ENCODE measurements at regions not wholly inside any gene's neighbourhood (a gene's known extent, or its start where the extent isn't known, plus 50 kb on each side); places are given as distances from the start of the nearest gene placed in this dataset.

GRCh38 chr5:1670351-1670750, 129.3 kb downstream of the MRPL36 start:
- no peak for ATAC-seq
- DNase-seq (ENCODE audit: low read depth, low spot score): no peak
- no peak overlapping the region for H3K4me3 ChIP-seq
- no peak overlapping the region for H3K4me2 ChIP-seq (ENCODE audit: control insufficient read depth, insufficient read depth)
- no peaks in the 10 kb centered on the region for H3K9me3 ChIP-seq (replicated peaks; ENCODE audit: control insufficient read depth, insufficient read depth, low read length)
- POLR2A ChIA-PET: no interaction called here
- H3K79me2 ChIP-seq (ENCODE audit: control insufficient read depth, insufficient read depth, low read length): no peaks in the 10 kb centered on the region
- no peak overlapping the region for H3K27ac ChIP-seq (ENCODE audit: control insufficient read depth, insufficient read depth)
- intact Hi-C loops (cut with micrococcal nuclease; ENCODE audit: unreplicated experiment) (no loop called here), in situ Hi-C loops (cut with MboI) (no loop called here)
- H3K9ac ChIP-seq (ENCODE audit: control insufficient read depth, insufficient read depth, low read length): no peak overlapping the region
- WGBS (ENCODE audit: insufficient coverage, insufficient replicate concordance, low lambda C conversion rate, missing lambda C conversion rate): 0% methylated on average over 2 of the region's 2 CpGs
- SMC1A ChIA-PET (ENCODE audit: uncharacterized antibody, unreplicated experiment): no interaction called here
- no peak for FAIRE-seq
- H3K4me1 ChIP-seq (ENCODE audit: control insufficient read depth, insufficient read depth, low read length): no peaks in the 10 kb centered on the region
- RAD21 ChIA-PET (ENCODE audit: unreplicated experiment): no interaction called here
- peaks cover 6 to 8% of the 10 kb centered on the region in 2 experiments for H3K27me3 ChIP-seq (replicated peaks in 1 of 2; ENCODE audit: control insufficient read depth in 2 of 2, insufficient read depth in 2 of 2, low read length in 1 of 2)
- no peaks in the 10 kb centered on the region for H4K20me1 ChIP-seq (ENCODE audit: control insufficient read depth, insufficient read depth)
- CTCF ChIA-PET: interaction anchor here (0.8 kb wide), 1 partner anchor 14 kb away, joined by 4 read pairs; no protein-coding TSS in a partner anchor
- H2AFZ ChIP-seq (ENCODE audit: control insufficient read depth, low read depth, low read length): no peak overlapping the region
- TF ChIP-seq HSF1 (IDR thresholded peaks at IDR 0.05; ENCODE audit: low read depth, low read length) (no peak), MEF2A (IDR thresholded peaks at IDR 0.05; ENCODE audit: insufficient read depth, low read depth, low read length) (no peak), SREBF1 (IDR thresholded peaks at IDR 0.05; ENCODE audit: low read length) (no peak), TBL1XR1 (IDR thresholded peaks at IDR 0.05; ENCODE audit: low read depth, low read length) (no peak), ELK1 (IDR thresholded peaks at IDR 0.05; ENCODE audit: low read depth, low read length) (no peak), DPF2 (IDR thresholded peaks at IDR 0.05) (no peak), ESRRA (IDR thresholded peaks at IDR 0.05; ENCODE audit: low read length) (no peak), YBX1 (IDR thresholded peaks at IDR 0.05) (no peak), E2F8 (IDR thresholded peaks at IDR 0.05; ENCODE audit: low read depth, partially characterized antibody) (no peak), BCLAF1 (IDR thresholded peaks at IDR 0.05) (no peak), HDGF (IDR thresholded peaks at IDR 0.05) (no peak), NR2C2 (IDR thresholded peaks at IDR 0.05; ENCODE audit: borderline replicate concordance, control insufficient read depth, insufficient read length, low read depth) (no peak), IKZF1 (conservative IDR thresholded peaks at IDR 0.05) (no peak), POLR2A (IDR thresholded peaks at IDR 0.05; ENCODE audit: low read depth, low read length) (no peak), POU2F2 (IDR thresholded peaks at IDR 0.05; ENCODE audit: borderline replicate concordance, low read depth, low read length) (no peak)
- no peaks in the 10 kb centered on the region for H3K36me3 ChIP-seq (ENCODE audit: control insufficient read depth in 2 of 2, insufficient read depth in 2 of 2, low read length in 1 of 2)
- no TSS peak for BruUV-seq (replicated peaks)

Data from GM12878 (cell line).